Effector memory CD4-positive, alpha-beta T cell (primary cell): ENCODE measurements at regions not wholly inside any gene's neighbourhood (a gene's known extent, or its start where the extent isn't known, plus 50 kb on each side); places are given as distances from the start of the nearest gene placed in this dataset.

Experiments used
- DNase-seq, 3 donors: peaks; one replicate each; pipeline ENCODE4 v3.0.0-alpha.2; 2020
- H3K27ac ChIP-seq: 2 replicates; pipeline ENCODE4 v1.7.0; 2013; ENCODE audit warnings: mild to moderate bottlenecking, low read length, moderate library complexity; ENCODE audit not compliant: insufficient read depth, poor library complexity, severe bottlenecking
- H3K27me3 ChIP-seq: replicated peaks from 2 replicates; pipeline ENCODE4 v1.7.0; 2013; ENCODE audit warnings: mild to moderate bottlenecking, low read length; ENCODE audit not compliant: insufficient read depth, control insufficient read depth, poor library complexity, severe bottlenecking
- H3K36me3 ChIP-seq: 2 replicates; pipeline ENCODE4 v1.7.0; 2013; ENCODE audit warnings: mild to moderate bottlenecking, low read length, moderate library complexity; ENCODE audit not compliant: control insufficient read depth, insufficient read depth
- H3K4me1 ChIP-seq: 2 replicates; pipeline ENCODE4 v1.7.0; 2013; ENCODE audit warnings: low read length, mild to moderate bottlenecking; ENCODE audit not compliant: control insufficient read depth, insufficient read depth, poor library complexity, severe bottlenecking
- H3K4me3 ChIP-seq: 2 replicates; pipeline ENCODE4 v1.7.0; 2013; ENCODE audit warnings: low read length, low read depth, mild to moderate bottlenecking; ENCODE audit not compliant: insufficient read depth, poor library complexity, severe bottlenecking
- H3K9me3 ChIP-seq: 2 replicates; pipeline ENCODE4 v1.7.0; 2013; ENCODE audit warnings: mild to moderate bottlenecking, low read length, moderate library complexity; ENCODE audit not compliant: control insufficient read depth

DNA sequence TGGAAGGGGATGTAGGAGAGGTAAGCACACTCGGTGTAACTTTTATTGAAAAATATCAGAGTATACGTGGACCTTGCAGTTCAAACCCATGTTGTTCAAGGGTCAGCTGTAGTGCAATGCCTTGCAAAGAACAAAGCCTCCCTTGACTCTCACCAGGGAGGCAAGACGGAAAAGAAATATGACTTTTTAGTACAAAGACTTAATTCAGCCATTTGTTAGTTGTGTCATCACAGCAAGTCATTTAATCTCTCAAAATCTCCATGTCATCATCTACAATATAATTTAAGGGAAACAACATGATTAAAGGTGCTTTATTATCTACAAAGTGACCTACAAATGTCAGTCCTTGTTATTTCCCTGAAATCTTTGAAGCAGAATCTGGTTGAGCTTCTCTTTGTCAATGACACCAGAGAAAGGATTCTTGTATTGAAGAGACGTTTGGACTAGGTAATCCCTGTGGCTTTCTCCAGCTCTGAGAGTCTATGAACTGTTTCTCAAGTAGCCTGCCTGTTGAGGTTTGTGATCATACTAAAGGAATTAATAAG, 502.8 kb downstream of the REEP3 start:
- no peaks in the 10 kb centered on the region for H3K27me3 ChIP-seq
- no peaks in the 10 kb centered on the region for H3K4me1 ChIP-seq
- H3K36me3 ChIP-seq, result no peaks in the 10 kb centered on the region
- H3K4me3 ChIP-seq, result no peak overlapping the region
- no peaks in the 10 kb centered on the region for H3K9me3 ChIP-seq
- H3K27ac ChIP-seq, result no peak overlapping the region
- DNase-seq, result no peak

DNA sequence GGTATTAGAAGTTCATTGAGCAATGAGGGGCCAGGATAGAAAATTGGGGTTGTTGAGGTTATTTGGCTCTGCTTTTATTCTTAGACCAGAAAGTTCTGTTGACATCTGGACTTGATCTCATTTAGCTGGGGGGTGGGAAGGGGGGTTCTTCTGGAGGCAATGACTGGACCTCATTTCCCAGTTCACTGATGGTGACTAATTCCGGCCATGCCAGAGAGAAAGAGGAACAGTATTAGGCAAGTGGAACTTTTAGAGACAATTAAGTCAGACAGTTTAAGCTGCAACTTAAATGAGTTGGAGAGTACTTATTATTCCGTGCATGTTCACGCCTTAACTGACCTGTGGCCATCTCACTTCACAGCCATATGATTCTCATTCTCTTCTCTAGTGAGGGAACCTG, 512.5 kb downstream of the REEP3 start:
- Histone ChIP-seq H3K4me3 (no peak overlapping the region), H3K4me1 (no peaks in the 10 kb centered on the region), H3K27me3 (no peaks in the 10 kb centered on the region), H3K36me3 (no peaks in the 10 kb centered on the region), H3K9me3 (no peaks in the 10 kb centered on the region), H3K27ac (no peak overlapping the region)
- DNase-seq, result no peak

DNA sequence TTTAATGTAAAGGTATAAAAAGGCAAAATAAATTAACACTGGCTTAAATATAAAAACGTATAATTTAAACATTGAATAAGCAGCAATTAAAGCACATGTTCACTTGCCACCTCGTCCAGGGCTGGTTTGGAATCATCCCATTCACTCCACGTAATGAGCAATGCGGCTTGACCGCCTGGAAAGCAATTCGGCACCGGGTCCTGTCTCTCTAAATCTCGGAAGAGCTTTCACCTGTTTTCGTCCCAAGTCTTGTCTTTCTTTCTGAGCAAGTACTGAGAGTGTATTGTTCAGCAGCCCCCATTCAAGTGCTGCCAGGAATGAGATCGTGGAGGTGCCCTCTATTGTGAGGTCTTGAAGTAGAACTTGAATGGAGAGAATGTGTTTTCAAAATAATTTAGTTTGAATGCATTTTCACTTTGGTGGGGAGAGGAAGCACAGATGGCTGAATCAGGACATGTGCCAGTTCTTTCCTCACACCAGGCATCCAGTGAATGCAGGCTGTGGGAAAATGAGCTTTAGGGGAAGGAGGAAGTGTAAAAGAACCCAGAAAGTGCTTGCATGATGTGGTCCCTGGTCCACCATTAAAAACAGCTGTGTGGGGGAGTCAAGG, 515.2 kb downstream of the REEP3 start:
- Histone ChIP-seq H3K36me3 (no peaks in the 10 kb centered on the region), H3K27me3 (no peaks in the 10 kb centered on the region), H3K4me1 (peaks cover under 1% of the 10 kb centered on the region), H3K9me3 (no peaks in the 10 kb centered on the region), H3K27ac (no peak overlapping the region), H3K4me3 (no peak overlapping the region)
- no peak for DNase-seq

DNA sequence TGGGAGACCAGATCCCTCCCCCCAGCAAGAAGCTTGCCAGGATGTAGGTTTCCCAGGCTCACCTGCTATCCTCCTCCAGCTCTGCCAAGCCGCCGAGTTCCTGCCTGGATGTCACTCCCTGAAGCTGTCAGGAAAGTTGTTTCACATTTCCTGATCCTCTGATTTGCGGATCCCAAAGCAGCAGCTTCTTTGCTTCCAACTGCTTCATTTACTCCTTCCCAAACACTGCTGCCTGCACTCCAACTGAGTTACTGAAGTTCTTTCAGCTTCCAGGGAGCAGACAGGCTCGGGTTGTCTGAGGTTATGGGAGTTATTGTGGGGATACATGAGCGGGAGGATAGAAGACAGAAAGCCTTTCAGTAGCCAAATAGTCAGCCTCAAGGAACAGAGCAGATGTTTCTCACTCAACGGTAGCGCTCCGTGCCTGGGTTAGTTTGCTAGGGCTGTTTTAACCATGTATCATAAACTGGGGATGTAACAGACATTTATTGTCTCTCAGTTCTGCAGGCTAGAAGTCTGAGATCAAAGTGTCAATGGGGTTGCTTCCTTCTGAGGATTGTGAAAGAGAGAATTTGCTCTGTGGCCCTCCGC, 516.0 kb downstream of the REEP3 start:
- Histone ChIP-seq H3K27me3 (no peaks in the 10 kb centered on the region), H3K9me3 (no peaks in the 10 kb centered on the region), H3K27ac (no peak overlapping the region), H3K4me1 (peaks cover 5% of the 10 kb centered on the region), H3K4me3 (no peak overlapping the region), H3K36me3 (no peaks in the 10 kb centered on the region)
- no peak for DNase-seq

DNA sequence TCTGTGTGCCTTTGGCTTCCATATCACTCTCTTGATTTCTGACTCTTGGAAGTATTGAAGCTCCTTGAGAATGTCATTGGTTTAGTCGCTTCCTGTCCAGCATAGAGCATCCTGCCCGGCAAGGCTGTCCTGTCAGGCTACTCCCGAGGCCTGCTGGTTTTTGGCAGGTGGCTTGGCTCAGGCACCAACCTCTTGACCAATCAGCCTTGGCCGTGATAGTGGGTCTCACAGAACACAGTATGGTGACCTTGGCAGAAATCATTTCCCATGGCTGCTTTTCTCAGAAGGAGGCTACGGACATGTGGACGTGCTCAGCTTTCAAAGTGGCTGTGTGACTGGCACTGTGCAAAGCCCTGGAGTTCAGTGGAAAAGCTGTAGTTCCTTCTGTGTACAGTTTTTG, 516.9 kb downstream of the REEP3 start:
- Histone ChIP-seq H3K36me3 (no peaks in the 10 kb centered on the region), H3K9me3 (no peaks in the 10 kb centered on the region)

DNA sequence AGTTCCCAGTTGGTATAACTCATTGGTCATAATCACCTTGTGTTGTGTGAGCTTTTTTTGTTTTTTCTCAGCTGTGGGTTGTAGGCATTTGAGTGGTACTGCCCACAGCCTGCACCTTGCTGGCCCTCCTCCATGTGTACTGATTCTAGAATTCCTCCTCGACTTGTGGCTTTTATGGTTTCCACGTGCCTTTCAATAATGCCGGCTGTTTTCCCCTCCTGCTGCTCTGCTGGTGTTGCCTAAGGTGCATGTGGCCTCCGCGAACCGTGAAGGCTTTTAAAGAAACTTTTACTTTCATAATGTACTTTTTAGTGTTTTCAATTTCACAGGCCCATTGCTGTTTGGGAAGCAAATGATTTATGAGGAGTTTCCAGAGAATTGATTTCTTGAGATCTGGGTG, 518.0 kb downstream of the REEP3 start:
- Histone ChIP-seq H3K36me3 (no peaks in the 10 kb centered on the region), H3K4me3 (no peak overlapping the region), H3K9me3 (no peaks in the 10 kb centered on the region), H3K27ac (no peak overlapping the region), H3K27me3 (no peaks in the 10 kb centered on the region), H3K4me1 (peaks cover 5% of the 10 kb centered on the region)
- DNase-seq, result no peak

More for the DNA sequence above, 516.9 kb downstream of the REEP3 start:
- DNase-seq, result no peak
- Histone ChIP-seq H3K4me3 (no peak overlapping the region), H3K27me3 (no peaks in the 10 kb centered on the region), H3K4me1 (peaks cover 5% of the 10 kb centered on the region), H3K27ac (no peak overlapping the region)

DNA sequence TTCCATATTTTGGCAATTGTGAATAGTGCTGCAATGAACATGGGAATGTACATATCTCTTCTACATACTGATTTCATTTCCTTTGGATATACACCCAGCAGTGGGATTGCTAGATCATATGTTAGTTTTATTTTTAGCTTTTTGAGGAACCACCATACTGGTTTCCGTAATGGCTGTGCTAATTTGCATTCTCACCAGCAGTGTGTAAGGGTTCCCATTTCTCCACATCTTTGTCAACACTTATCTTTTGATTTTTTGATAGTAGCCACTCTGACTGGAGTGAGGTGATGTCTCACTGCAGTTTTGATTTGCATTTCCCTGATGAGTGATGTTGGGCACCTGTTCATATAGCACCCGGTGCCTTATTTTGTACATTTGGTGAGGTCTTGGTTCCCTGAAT, 519.6 kb downstream of the REEP3 start:
- Histone ChIP-seq H3K27ac (no peak overlapping the region), H3K4me1 (peaks cover 5% of the 10 kb centered on the region), H3K4me3 (no peak overlapping the region), H3K36me3 (no peaks in the 10 kb centered on the region), H3K9me3 (no peaks in the 10 kb centered on the region), H3K27me3 (no peaks in the 10 kb centered on the region)
- no peak for DNase-seq

DNA sequence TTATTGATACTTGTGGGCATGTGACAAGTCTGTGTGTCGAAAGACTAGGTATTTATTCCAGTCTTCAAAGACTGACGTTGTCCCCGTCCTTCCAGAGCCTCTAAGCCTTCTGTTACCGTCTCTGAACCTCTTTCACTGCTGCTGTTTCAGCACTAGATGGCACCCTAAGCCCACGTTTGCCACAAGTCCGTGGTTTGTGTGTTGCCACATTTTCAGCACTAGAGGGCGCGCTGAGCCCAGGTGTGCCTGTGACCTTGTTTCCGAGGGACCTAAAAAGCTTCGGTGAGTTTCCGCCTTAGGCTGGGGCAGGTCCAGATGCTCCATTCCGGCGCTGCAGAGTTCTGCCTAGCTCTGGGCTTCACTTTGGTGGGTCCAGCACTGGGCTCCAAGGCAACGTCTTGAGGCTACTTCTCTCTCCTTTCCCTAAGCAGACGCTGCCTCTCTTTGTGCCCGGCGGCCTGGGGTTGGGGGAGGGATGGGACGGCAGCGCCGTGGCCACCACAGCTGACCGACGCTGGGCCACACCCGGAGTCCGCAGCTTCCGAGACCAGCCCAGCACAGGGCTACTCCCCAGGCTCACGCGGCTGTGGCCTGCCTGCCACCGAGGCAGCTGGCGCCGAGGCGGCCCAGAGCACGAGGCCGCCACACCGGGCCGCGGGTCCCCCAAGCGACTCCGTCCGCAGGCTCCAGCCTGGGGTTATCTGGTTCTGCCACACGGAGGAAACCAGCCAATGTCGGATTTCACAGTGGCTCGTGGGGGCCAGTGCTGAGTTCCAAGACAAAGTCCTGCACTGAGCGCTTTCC, 520.2 kb downstream of the REEP3 start:
- Histone ChIP-seq H3K4me3 (peak overlapping the region; percentile 48), H3K27ac (no peak overlapping the region), H3K9me3 (no peaks in the 10 kb centered on the region), H3K36me3 (no peaks in the 10 kb centered on the region), H3K4me1 (peaks cover 5% of the 10 kb centered on the region), H3K27me3 (no peaks in the 10 kb centered on the region)
- DNase-seq, result peak; percentile 63 to 75 (median 64)

DNA sequence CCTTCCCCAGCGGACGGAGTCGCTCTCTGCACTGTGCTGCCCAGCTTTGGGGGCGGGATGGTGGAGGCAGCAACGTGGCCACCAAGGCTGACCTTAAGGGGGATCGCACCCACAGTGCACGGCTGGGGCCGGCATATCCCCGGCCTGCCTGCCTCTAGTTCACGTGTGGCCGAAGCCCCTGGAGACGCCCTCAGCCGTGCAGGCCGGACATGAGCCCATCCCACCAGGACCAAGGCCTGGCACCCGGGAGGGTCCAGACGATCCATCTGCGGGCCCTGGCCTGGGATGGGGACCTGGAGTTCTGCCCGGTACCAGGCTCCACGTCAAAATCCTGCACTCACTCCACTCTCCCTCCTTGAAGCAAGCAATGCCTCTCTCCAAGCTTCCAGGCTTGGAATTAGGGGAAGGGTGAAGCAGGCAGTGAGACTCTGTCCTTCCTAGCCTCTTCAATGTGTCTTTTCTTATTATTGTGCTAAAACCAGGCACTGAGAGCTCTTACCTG, 520.8 kb downstream of the REEP3 start:
- Histone ChIP-seq H3K4me3 (no peak overlapping the region), H3K4me1 (peaks cover 5% of the 10 kb centered on the region), H3K9me3 (no peaks in the 10 kb centered on the region), H3K27ac (no peak overlapping the region), H3K36me3 (no peaks in the 10 kb centered on the region), H3K27me3 (no peaks in the 10 kb centered on the region)
- no peak for DNase-seq

DNA sequence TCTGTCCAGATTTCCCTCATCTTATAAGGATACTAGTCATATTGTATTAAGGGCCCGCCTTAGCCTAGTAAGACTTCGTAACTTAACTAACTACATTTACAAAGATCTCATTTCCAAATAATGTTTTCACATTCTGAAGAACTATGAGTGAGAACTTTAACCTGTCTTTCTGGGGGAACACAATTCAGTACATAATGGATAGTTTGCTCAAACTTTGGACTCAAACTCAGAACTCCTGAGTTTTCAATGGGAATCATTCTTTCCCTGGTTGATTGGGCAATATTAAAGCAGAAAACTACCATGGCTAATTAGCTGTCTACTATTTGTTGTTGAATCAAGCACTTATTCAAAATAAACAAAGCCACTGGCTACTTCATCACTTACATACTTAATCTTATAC, 522.9 kb downstream of the REEP3 start:
- no peak for DNase-seq
- Histone ChIP-seq H3K36me3 (no peaks in the 10 kb centered on the region), H3K9me3 (no peaks in the 10 kb centered on the region), H3K4me3 (no peak overlapping the region), H3K4me1 (peaks cover 5% of the 10 kb centered on the region), H3K27me3 (no peaks in the 10 kb centered on the region), H3K27ac (no peak overlapping the region)
